ENCODE measurements at regions not wholly inside any gene's neighbourhood (a gene's known extent, or its start where the extent isn't known, plus 50 kb on each side); places are given as distances from the start of the nearest gene placed in this dataset.
"Not testable (repeated sequence)": the region's sequence is repeated elsewhere in the genome, so short reads cannot be mapped to it uniquely, and the experiment has no call there.

GRCh38 chr1:166316306-166316705 is 149.5 kb upstream of the FAM78B start:
- TF ChIP-seq CTCF (IDR thresholded peaks at IDR 0.05; ENCODE audit: insufficient read depth, low read length, poor library complexity, severe bottlenecking); EZH2phosphoT487 (conservative IDR thresholded peaks at IDR 0.05; ENCODE audit: low read length): not testable (repeated sequence)
